ENCODE measurements at regions not wholly inside any gene's neighbourhood (a gene's known extent, or its start where the extent isn't known, plus 50 kb on each side); places are given as distances from the start of the nearest gene placed in this dataset.

DNA sequence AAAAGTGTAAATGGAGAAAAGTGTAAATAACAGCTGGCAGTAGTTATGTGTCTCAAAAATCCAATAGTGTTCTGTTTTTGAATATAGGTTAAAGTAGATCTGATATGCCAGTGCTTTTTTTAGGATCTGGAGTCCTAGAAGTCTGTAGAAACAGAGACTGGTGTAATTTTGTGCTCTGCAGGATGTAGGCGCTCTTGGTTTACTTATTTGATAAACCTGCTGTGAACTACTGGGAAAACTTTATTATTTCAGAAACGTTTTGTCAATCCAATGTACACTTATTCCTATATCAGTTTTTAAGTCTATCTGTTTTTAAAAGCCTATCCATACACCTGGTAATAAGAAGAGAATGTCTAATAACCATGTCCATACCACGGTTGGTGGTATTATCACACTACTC, 530.8 kb upstream of the ZNF804A start:
- intact Hi-C loops (cut with DNase I) = no loop called here
- no peaks in the 10 kb centered on the region for H3K9me3 ChIP-seq
- no peaks in the 10 kb centered on the region for H3K36me3 ChIP-seq
- TF ChIP-seq POLR2A (IDR thresholded peaks at IDR 0.05) (no peak), POLR2AphosphoS5 (IDR thresholded peaks at IDR 0.05) (no peak)
- TF ChIP-seq, protein P1, sequence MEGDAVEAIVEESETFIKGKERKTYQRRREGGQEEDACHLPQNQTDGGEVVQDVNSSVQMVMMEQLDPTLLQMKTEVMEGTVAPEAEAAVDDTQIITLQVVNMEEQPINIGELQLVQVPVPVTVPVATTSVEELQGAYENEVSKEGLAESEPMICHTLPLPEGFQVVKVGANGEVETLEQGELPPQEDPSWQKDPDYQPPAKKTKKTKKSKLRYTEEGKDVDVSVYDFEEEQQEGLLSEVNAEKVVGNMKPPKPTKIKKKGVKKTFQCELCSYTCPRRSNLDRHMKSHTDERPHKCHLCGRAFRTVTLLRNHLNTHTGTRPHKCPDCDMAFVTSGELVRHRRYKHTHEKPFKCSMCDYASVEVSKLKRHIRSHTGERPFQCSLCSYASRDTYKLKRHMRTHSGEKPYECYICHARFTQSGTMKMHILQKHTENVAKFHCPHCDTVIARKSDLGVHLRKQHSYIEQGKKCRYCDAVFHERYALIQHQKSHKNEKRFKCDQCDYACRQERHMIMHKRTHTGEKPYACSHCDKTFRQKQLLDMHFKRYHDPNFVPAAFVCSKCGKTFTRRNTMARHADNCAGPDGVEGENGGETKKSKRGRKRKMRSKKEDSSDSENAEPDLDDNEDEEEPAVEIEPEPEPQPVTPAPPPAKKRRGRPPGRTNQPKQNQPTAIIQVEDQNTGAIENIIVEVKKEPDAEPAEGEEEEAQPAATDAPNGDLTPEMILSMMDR (IDR thresholded peaks at IDR 0.05) = no peak
- H3K27me3 ChIP-seq (replicated peaks; ENCODE audit: insufficient read depth) = no peaks in the 10 kb centered on the region
- no peak overlapping the region for H3K4me3 ChIP-seq
- WGBS = 58% methylated on average over 3 of the region's 3 CpGs
- no peak for DNase-seq (ENCODE audit: low spot score)
- no peaks in the 10 kb centered on the region for H3K4me1 ChIP-seq (replicated peaks)
- no peak overlapping the region for H3K27ac ChIP-seq

GRCh38 chr2:184072470-184072869, 525.9 kb upstream of the ZNF804A start:
- no peaks in the 10 kb centered on the region for H3K36me3 ChIP-seq
- no peak overlapping the region for H3K27ac ChIP-seq
- H3K27me3 ChIP-seq (replicated peaks; ENCODE audit: insufficient read depth) = no peaks in the 10 kb centered on the region
- no peak for DNase-seq (ENCODE audit: low spot score)
- TF ChIP-seq POLR2A (IDR thresholded peaks at IDR 0.05) (no peak), POLR2AphosphoS5 (IDR thresholded peaks at IDR 0.05) (no peak)
- TF ChIP-seq, protein P1 (IDR thresholded peaks at IDR 0.05) = no peak
- H3K4me3 ChIP-seq = no peak overlapping the region
- no peaks in the 10 kb centered on the region for H3K9me3 ChIP-seq
- 79% methylated on average over 2 of the region's 2 CpGs for WGBS
- no peaks in the 10 kb centered on the region for H3K4me1 ChIP-seq (replicated peaks)
- intact Hi-C loops (cut with DNase I) = no loop called here

GRCh38 chr2:184078496-184078895, 519.8 kb upstream of the ZNF804A start:
- DNase-seq (ENCODE audit: low spot score) = no peak
- no peaks in the 10 kb centered on the region for H3K9me3 ChIP-seq
- TF ChIP-seq, protein P1 (IDR thresholded peaks at IDR 0.05) = no peak
- TF ChIP-seq POLR2AphosphoS5 (IDR thresholded peaks at IDR 0.05) (no peak), POLR2A (IDR thresholded peaks at IDR 0.05) (no peak)
- H3K36me3 ChIP-seq = no peaks in the 10 kb centered on the region
- H3K4me1 ChIP-seq (replicated peaks) = no peaks in the 10 kb centered on the region
- H3K27ac ChIP-seq = no peak overlapping the region
- 52% methylated on average over 2 of the region's 2 CpGs for WGBS
- intact Hi-C loops (cut with DNase I) = no loop called here
- no peaks in the 10 kb centered on the region for H3K27me3 ChIP-seq (replicated peaks; ENCODE audit: insufficient read depth)
- no peak overlapping the region for H3K4me3 ChIP-seq

DNA sequence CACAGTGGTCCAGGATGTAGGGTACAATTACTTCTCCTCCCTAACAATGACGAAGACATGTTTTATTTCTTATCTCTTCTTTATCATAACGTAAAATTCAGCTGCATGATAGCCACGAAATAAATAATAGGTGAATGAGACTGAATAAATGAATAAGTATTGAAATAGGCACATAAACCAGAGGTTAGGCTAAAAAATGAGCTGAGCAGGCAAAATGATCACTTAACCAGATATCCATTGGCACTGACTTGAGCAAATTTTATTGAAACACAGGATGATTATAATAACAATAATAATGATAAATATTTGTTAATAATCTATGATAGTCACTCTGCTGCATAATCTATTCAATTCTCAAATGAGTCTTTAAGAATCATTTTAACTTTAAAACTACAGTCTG, 506.9 kb upstream of the ZNF804A start:
- Histone ChIP-seq H3K4me3 (no peak overlapping the region), H3K9me3 (no peaks in the 10 kb centered on the region), H3K4me1 (replicated peaks) (no peaks in the 10 kb centered on the region), H3K36me3 (no peaks in the 10 kb centered on the region), H3K27me3 (replicated peaks; ENCODE audit: insufficient read depth) (no peaks in the 10 kb centered on the region), H3K27ac (no peak overlapping the region)
- WGBS = 63% methylated on average over 3 of the region's 3 CpGs
- TF ChIP-seq, protein P1 (IDR thresholded peaks at IDR 0.05) = no peak
- TF ChIP-seq POLR2AphosphoS5 (IDR thresholded peaks at IDR 0.05) (no peak), POLR2A (IDR thresholded peaks at IDR 0.05) (no peak)
- no peak for DNase-seq (ENCODE audit: low spot score)
- intact Hi-C loops (cut with DNase I) = no loop called here

DNA sequence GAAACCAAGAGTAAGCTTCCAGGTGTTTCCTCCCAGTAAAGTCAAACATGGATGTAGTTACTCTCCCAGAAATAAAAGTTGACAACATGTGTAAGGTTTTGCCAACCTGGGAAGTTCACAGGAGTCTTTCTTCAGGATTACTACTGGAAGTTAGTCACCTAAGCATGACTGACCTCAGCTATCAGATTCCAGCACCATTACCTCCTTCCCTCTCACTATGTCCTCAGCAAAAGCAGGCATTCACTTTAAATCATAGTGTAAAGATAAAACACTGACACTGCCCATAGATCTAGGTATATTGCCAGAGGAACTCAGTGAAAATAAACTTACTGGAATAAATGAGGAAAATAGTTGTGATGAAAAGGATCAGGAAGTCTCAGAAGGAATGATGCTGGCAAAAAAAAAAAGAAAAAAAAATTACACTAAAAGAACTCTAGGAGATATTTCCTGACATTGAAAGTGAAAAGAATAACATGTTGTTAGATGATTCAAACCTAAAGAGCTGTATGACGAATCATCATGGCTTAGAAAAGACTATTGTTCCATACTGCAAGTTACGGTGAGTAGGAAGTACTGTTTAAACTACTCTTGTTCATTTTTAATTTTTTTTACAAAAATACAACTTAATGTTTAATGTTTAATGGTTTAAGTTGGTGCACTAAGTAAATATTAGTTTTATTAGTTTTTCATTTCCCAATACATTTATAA, 484.5 kb upstream of the ZNF804A start:
- H3K27me3 ChIP-seq (replicated peaks; ENCODE audit: insufficient read depth) = no peaks in the 10 kb centered on the region
- no peak for DNase-seq (ENCODE audit: low spot score)
- no peaks in the 10 kb centered on the region for H3K9me3 ChIP-seq
- intact Hi-C loops (cut with DNase I) = no loop called here
- H3K36me3 ChIP-seq = no peaks in the 10 kb centered on the region
- no peaks in the 10 kb centered on the region for H3K4me1 ChIP-seq (replicated peaks)
- no peak overlapping the region for H3K4me3 ChIP-seq
- H3K27ac ChIP-seq = no peak overlapping the region
- TF ChIP-seq, protein P1 (IDR thresholded peaks at IDR 0.05) = no peak
- TF ChIP-seq POLR2A (IDR thresholded peaks at IDR 0.05) (no peak), POLR2AphosphoS5 (IDR thresholded peaks at IDR 0.05) (no peak)
- WGBS = 52% methylated on average over 2 of the region's 2 CpGs
